Epithelial cell of esophagus (primary cell): ENCODE measurements at regions not wholly inside any gene's neighbourhood (a gene's known extent, or its start where the extent isn't known, plus 50 kb on each side); places are given as distances from the start of the nearest gene placed in this dataset.

Source experiments
- DNase-seq: peaks from one replicate; pipeline ENCODE4 v3.0.0; 2010; ENCODE audit warnings: low read depth
- H3K4me3 ChIP-seq: 2 replicates; pipeline ENCODE4 v1.5.1; 2011; ENCODE audit warnings: mild to moderate bottlenecking, low read length, control low read depth
- TF ChIP-seq, protein P1 (sequence below): IDR thresholded peaks from 2 replicates; pipeline ENCODE4 v1.5.1; 2011; ENCODE audit warnings: low read depth, mild to moderate bottlenecking, low read length, control low read depth, inconsistent platforms; ENCODE audit not compliant: insufficient read depth; ENCODE audit errors: missing control alignments

DNA sequence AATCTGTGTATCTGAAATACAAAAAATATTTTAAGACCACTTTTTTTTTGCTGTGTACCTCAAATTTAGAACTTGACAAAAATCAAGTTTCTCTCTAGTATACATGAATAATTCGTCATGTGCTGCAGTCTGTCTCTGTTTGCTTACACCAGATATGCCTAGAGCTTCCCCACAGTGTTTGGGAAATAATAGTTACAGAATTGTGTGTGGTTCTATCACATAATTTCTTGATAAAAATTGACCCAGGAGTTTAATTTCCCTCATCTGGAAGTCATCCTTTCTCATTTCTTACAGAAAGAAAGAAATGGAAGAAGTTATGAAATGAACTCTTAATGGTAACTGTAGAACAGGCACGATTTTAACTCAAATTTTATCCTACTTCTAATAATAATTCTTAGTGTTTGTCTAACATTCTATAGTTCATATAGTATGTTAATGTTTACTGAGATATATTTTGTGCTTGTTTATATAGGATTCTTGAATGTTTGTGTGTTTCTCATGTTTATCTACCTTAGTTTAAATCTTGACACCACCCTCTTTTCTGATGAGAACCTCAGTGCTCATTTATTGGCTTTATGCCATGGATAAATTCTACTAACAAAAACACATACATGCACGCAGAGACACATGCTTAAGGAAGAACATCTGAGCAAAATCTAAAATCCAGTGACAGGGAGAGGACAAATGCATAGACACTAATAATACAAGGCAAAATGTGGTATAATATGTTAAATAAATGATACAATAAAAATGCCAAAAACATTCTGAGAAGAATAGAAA lies 61.4 kb upstream of the CTSC start:
- no peak overlapping the region for H3K4me3 ChIP-seq
- peak; percentile 49 for DNase-seq
- TF ChIP-seq, protein P1, sequence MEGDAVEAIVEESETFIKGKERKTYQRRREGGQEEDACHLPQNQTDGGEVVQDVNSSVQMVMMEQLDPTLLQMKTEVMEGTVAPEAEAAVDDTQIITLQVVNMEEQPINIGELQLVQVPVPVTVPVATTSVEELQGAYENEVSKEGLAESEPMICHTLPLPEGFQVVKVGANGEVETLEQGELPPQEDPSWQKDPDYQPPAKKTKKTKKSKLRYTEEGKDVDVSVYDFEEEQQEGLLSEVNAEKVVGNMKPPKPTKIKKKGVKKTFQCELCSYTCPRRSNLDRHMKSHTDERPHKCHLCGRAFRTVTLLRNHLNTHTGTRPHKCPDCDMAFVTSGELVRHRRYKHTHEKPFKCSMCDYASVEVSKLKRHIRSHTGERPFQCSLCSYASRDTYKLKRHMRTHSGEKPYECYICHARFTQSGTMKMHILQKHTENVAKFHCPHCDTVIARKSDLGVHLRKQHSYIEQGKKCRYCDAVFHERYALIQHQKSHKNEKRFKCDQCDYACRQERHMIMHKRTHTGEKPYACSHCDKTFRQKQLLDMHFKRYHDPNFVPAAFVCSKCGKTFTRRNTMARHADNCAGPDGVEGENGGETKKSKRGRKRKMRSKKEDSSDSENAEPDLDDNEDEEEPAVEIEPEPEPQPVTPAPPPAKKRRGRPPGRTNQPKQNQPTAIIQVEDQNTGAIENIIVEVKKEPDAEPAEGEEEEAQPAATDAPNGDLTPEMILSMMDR, result no peak

- TF ChIP-seq, protein P1, result no peak
- DNase-seq, result peak; percentile 92
- no peak overlapping the region for H3K4me3 ChIP-seq
These were observed 60.8 kb upstream of the CTSC start for GRCh38 chr11:88398372-88398771.

DNA sequence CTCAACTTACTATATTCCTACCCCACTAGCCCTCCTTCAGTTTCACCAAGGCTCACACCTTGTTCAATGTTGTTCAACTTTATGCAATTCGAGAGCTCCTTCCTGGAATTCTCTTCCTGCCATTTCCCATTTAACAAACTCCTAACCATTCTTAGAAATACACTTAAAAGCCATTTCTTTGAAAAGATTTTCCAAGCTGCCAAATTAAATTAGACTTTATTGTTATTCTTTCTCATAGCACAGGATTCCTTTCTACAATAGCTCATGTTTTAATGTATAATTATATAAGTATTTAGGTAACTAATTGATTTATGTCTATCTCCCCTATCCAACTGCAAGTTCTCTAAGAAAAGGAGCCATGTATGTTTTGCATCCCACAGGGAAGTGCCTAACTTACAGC lies 52.7 kb upstream of the CTSC start:
- TF ChIP-seq, protein P1, result no peak
- no peak overlapping the region for H3K4me3 ChIP-seq
- no peak for DNase-seq

DNA sequence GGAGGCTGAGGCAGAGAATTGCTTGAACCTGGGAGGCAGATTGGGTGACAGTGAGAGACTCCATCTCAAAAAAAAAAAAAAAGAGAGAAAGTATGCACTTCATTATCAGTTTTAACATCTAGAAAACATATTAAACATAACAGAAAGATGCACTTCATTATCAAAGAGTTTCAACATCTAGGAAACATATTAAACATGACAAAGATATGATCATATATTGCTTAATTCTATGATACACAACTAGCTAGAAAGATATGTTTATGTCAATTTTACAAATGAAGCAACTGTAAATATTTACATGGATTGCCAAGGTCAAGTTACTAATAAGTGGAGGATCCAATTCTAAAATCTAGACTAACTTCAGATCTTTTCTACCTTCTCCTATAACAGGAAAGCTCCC lies 50.4 kb upstream of the CTSC start:
- H3K4me3 ChIP-seq, result no peak overlapping the region
- TF ChIP-seq, protein P1, result no peak

More for the DNA sequence above, 50.4 kb upstream of the CTSC start:
- no peak for DNase-seq
